ENCODE measurements at regions not wholly inside any gene's neighbourhood (a gene's known extent, or its start where the extent isn't known, plus 50 kb on each side); places are given as distances from the start of the nearest gene placed in this dataset.

DNA sequence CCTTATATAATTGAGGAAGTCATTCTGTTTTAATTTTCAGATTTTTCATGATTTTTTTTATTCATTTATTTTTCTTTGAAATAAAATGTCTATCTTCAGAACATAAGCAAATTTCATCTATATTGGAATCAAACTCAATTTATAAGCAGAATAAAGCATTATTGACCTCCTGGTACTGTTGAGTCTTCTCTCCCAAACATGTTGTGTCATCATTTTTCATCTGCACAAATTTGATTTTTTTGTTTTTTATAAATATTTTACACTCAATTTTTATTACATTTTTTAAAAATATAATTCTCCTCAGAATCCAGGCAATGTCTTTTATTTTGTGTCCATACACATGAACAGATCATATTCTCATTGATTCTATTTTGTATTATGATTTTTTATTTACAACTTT, 2363.9 kb downstream of the TP53TG3F start:
- H3K4me3 ChIP-seq = no peak overlapping the region
- no peaks in the 10 kb centered on the region for H3K9me3 ChIP-seq
- H3K36me3 ChIP-seq = no peaks in the 10 kb centered on the region
- no peak for DNase-seq (ENCODE audit: low spot score)
- H3K27ac ChIP-seq = no peak overlapping the region
- no peaks in the 10 kb centered on the region for H3K27me3 ChIP-seq (replicated peaks; ENCODE audit: insufficient read depth)
- intact Hi-C loops (cut with DNase I) = no loop called here
- TF ChIP-seq, protein P1, sequence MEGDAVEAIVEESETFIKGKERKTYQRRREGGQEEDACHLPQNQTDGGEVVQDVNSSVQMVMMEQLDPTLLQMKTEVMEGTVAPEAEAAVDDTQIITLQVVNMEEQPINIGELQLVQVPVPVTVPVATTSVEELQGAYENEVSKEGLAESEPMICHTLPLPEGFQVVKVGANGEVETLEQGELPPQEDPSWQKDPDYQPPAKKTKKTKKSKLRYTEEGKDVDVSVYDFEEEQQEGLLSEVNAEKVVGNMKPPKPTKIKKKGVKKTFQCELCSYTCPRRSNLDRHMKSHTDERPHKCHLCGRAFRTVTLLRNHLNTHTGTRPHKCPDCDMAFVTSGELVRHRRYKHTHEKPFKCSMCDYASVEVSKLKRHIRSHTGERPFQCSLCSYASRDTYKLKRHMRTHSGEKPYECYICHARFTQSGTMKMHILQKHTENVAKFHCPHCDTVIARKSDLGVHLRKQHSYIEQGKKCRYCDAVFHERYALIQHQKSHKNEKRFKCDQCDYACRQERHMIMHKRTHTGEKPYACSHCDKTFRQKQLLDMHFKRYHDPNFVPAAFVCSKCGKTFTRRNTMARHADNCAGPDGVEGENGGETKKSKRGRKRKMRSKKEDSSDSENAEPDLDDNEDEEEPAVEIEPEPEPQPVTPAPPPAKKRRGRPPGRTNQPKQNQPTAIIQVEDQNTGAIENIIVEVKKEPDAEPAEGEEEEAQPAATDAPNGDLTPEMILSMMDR (IDR thresholded peaks at IDR 0.05) = no peak
- H3K4me1 ChIP-seq (replicated peaks) = no peaks in the 10 kb centered on the region

DNA sequence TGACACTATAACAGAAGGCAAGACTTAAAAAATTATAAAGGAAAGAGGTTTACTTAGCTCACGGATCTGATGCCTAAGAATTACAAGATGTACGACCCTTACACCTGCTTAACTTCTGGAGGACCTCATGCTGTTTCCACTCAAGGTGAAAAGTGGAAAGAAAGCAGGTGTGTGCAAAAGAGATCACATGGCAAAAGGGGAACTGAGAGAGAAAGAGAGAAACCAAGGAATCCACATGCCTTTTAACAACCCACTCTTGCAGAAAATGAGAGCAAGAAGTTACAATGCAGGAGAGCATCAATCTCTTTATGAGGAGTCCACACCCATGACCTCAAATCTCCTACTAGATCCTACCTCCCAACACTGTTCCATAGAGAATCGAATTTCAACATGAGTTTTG, 2382.2 kb downstream of the TP53TG3F start:
- no peaks in the 10 kb centered on the region for H3K9me3 ChIP-seq
- DNase-seq (ENCODE audit: low spot score) = no peak
- intact Hi-C loops (cut with DNase I) = no loop called here
- H3K36me3 ChIP-seq = no peaks in the 10 kb centered on the region
- no peak overlapping the region for H3K4me3 ChIP-seq
- 44% methylated on average over 3 of the region's 3 CpGs for WGBS
- H3K27ac ChIP-seq = no peak overlapping the region
- no peak for TF ChIP-seq POLR2A (IDR thresholded peaks at IDR 0.05)
- TF ChIP-seq POLR2AphosphoS5 (IDR thresholded peaks at IDR 0.05) = no peak
- TF ChIP-seq, protein P1 (IDR thresholded peaks at IDR 0.05) = no peak
- H3K4me1 ChIP-seq (replicated peaks) = no peaks in the 10 kb centered on the region
- H3K27me3 ChIP-seq (replicated peaks; ENCODE audit: insufficient read depth) = no peaks in the 10 kb centered on the region

DNA sequence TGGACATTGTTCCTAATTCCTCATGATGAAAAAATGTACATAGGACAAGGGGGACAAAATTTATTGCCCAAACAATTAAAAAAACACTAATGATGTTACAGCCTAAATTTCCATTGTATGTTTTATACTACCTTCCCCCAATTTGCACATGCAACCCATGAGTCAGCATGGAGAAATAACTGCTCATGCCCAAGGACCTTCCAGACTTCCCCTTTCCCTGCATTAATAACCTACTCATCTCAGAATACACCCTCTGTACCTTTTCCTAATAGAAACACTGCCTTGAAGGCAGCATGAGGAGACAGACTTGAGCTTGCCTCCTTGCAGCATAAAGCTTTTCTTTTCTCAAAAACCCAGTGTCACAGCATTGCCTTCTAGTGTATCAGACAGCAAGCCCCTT, 2402.8 kb downstream of the TP53TG3F start:
- H3K27me3 ChIP-seq (replicated peaks; ENCODE audit: insufficient read depth) = no peaks in the 10 kb centered on the region
- TF ChIP-seq, protein P1 (IDR thresholded peaks at IDR 0.05) = no peak
- no peak for TF ChIP-seq POLR2AphosphoS5 (IDR thresholded peaks at IDR 0.05)
- TF ChIP-seq POLR2A (IDR thresholded peaks at IDR 0.05) = no peak
- H3K36me3 ChIP-seq = no peaks in the 10 kb centered on the region
- DNase-seq (ENCODE audit: low spot score) = no peak
- intact Hi-C loops (cut with DNase I) = no loop called here
- H3K4me3 ChIP-seq = no peak overlapping the region
- no peaks in the 10 kb centered on the region for H3K9me3 ChIP-seq
- no peak overlapping the region for H3K27ac ChIP-seq
- no peaks in the 10 kb centered on the region for H3K4me1 ChIP-seq (replicated peaks)

DNA sequence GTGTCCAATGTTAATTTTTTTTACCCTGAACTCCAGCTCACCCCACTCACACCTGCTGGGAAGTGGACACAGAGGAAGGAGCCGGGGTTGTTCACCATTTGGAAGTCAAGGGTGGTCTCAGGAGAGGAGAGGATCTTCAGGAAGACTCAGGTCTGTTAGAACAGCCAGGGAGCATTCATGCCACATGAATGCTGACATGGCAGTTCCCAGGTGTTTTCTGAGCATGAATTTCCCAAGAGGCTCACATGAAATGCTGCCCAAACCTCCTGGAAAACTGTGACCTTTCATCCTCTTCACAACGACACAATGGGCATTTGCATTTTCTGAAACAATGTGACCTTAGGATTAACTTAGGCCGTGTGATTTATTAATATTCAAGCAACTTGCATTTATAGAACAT, 2409.2 kb downstream of the TP53TG3F start:
- Histone ChIP-seq H3K27me3 (replicated peaks; ENCODE audit: insufficient read depth) (no peaks in the 10 kb centered on the region), H3K9me3 (no peaks in the 10 kb centered on the region), H3K27ac (no peak overlapping the region), H3K4me1 (replicated peaks) (no peaks in the 10 kb centered on the region), H3K36me3 (no peaks in the 10 kb centered on the region), H3K4me3 (no peak overlapping the region)
- no peak for DNase-seq (ENCODE audit: low spot score)
- intact Hi-C loops (cut with DNase I) = no loop called here
- TF ChIP-seq, protein P1 (IDR thresholded peaks at IDR 0.05) = no peak
- TF ChIP-seq POLR2A (IDR thresholded peaks at IDR 0.05) = no peak
- no peak for TF ChIP-seq POLR2AphosphoS5 (IDR thresholded peaks at IDR 0.05)
- 52% methylated on average over 3 of the region's 3 CpGs for WGBS

DNA sequence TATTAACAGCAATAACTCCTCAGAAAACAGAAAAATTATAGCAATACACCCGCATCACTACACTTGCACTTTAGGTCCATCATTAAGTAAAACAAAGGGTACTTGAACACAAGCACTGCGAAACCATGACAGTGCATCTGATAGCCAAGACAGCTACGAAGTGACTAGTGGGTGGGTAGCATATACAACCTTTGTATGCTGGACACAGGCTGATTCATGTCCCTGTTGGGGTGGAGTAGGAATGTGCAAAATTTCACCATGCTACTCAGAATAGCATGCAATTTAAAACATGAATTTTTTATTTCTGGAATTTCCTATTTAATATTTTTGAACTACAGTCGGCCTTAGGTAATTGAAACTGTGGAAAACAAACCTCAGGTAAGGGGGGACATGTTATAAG, 2414.1 kb downstream of the TP53TG3F start:
- Histone ChIP-seq H3K4me3 (no peak overlapping the region), H3K27me3 (replicated peaks; ENCODE audit: insufficient read depth) (no peaks in the 10 kb centered on the region), H3K9me3 (no peaks in the 10 kb centered on the region), H3K4me1 (replicated peaks) (no peaks in the 10 kb centered on the region), H3K36me3 (no peaks in the 10 kb centered on the region), H3K27ac (no peak overlapping the region)
- TF ChIP-seq, protein P1 (IDR thresholded peaks at IDR 0.05) = no peak
- TF ChIP-seq POLR2A (IDR thresholded peaks at IDR 0.05) (no peak), POLR2AphosphoS5 (IDR thresholded peaks at IDR 0.05) (no peak)
- intact Hi-C loops (cut with DNase I) = no loop called here
- no peak for DNase-seq (ENCODE audit: low spot score)
- WGBS = 66% methylated on average over 4 of the region's 4 CpGs

All from prostate gland (tissue), 2 donors.